ENCODE measurements at regions not wholly inside any gene's neighbourhood (a gene's known extent, or its start where the extent isn't known, plus 50 kb on each side); places are given as distances from the start of the nearest gene placed in this dataset.

DNA sequence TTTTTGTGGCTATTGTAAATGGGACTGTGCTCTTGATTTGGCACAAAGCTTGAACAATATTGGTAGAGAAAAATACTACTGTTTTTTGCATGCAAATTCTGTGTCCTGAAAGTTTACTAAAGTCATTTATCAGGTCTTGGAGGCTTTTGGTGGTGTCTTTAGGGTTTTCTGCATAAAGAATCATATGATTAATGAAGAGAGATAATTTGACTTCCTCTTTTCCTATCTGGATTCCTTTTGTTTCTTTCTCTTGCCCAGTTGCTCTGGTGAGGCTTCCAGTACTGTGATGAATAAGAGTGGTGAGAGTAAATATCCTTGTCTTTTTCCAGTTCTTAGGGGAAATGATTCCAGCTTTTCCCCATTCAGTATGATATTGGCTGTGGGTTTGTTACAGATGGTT, 1166.7 kb downstream of the NCAM2 start:
- TF ChIP-seq, protein P1, sequence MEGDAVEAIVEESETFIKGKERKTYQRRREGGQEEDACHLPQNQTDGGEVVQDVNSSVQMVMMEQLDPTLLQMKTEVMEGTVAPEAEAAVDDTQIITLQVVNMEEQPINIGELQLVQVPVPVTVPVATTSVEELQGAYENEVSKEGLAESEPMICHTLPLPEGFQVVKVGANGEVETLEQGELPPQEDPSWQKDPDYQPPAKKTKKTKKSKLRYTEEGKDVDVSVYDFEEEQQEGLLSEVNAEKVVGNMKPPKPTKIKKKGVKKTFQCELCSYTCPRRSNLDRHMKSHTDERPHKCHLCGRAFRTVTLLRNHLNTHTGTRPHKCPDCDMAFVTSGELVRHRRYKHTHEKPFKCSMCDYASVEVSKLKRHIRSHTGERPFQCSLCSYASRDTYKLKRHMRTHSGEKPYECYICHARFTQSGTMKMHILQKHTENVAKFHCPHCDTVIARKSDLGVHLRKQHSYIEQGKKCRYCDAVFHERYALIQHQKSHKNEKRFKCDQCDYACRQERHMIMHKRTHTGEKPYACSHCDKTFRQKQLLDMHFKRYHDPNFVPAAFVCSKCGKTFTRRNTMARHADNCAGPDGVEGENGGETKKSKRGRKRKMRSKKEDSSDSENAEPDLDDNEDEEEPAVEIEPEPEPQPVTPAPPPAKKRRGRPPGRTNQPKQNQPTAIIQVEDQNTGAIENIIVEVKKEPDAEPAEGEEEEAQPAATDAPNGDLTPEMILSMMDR (IDR thresholded peaks at IDR 0.05; ENCODE audit: insufficient read depth, low read length, poor library complexity, severe bottlenecking): no peak
- TF ChIP-seq EZH2phosphoT487 (conservative IDR thresholded peaks at IDR 0.05; ENCODE audit: low read length): no peak
